IMR-90 (cell line): ENCODE measurements at regions not wholly inside any gene's neighbourhood (a gene's known extent, or its start where the extent isn't known, plus 50 kb on each side); places are given as distances from the start of the nearest gene placed in this dataset.

Source experiments
- ATAC-seq: fragments of 200-7000 bp; cut with Tn5 transposase; 2 replicates; pipeline ENCODE4 v1.9.1; 2020; ENCODE audit warnings: low read depth, mild to moderate bottlenecking, moderate library complexity
- BruUV-seq: library from RNA; stranded (reverse); fragments of 400-500 nt; replicated peaks from 2 replicates; lab custom pipeline; 2021; lab: Mats Ljungman, UMichigan
- CTCF ChIA-PET: fragments of 300-600 bp; formaldehyde crosslinking; extraction: SDS; loops from one replicate; lab custom pipeline; 2021; ENCODE audit warnings: antibody characterized with exemption; lab: Yijun Ruan, JAX
- POLR2A ChIA-PET: fragments of 300-600 bp; sonication (Branson Sonifier 250); formaldehyde crosslinking; loops from one replicate; lab custom pipeline; 2022; ENCODE audit warnings: antibody characterized with exemption; ENCODE audit not compliant: unreplicated experiment; lab: Charles Lee
- DNase-seq: peaks from one replicate; pipeline ENCODE4 v3.0.0; 2013
- H2AFZ ChIP-seq: replicated peaks from 2 replicates; pipeline ENCODE3; 2013; ENCODE audit warnings: low read length, mild to moderate bottlenecking; ENCODE audit not compliant: poor library complexity
- H2AK5ac ChIP-seq: 2 replicates; pipeline ENCODE4 v1.6.1; 2013; ENCODE audit warnings: low read depth, low read length, inconsistent platforms
- H2AK9ac ChIP-seq: replicated peaks from 2 replicates; pipeline ENCODE3; 2013; ENCODE audit warnings: mild to moderate bottlenecking, low read depth, low read length, moderate library complexity; ENCODE audit not compliant: poor library complexity
- H2BK120ac ChIP-seq: 2 replicates; pipeline ENCODE4 v1.6.1; 2013; ENCODE audit warnings: low read depth, low read length, inconsistent platforms
- H2BK15ac ChIP-seq: 3 replicates; pipeline ENCODE4 v1.6.1; 2013; ENCODE audit warnings: low read depth, low read length, inconsistent platforms
- H2BK20ac ChIP-seq: 2 replicates; pipeline ENCODE4 v1.6.1; 2013; ENCODE audit warnings: low read depth, mild to moderate bottlenecking, inconsistent platforms, low read length, moderate library complexity
- H2BK5ac ChIP-seq: 2 replicates; pipeline ENCODE4 v1.6.1; 2013; ENCODE audit warnings: mild to moderate bottlenecking, low read depth, low read length, inconsistent platforms; ENCODE audit not compliant: poor library complexity, severe bottlenecking
- H3K14ac ChIP-seq: replicated peaks from 2 replicates; pipeline ENCODE4 v1.6.1; 2013; ENCODE audit warnings: low read depth, low read length, inconsistent platforms
- H3K18ac ChIP-seq: 2 replicates; pipeline ENCODE4 v1.6.1; 2013; ENCODE audit warnings: low read depth, low read length, control low read depth
- H3K23ac ChIP-seq: 2 replicates; pipeline ENCODE4 v1.6.1; 2013; ENCODE audit warnings: low read depth, low read length, inconsistent platforms
- H3K27ac ChIP-seq: 2 replicates; pipeline ENCODE4 v1.5.1; 2013; ENCODE audit warnings: mild to moderate bottlenecking, control low read depth, low read length; ENCODE audit not compliant: insufficient read depth
- H3K27me3 ChIP-seq: 2 replicates; pipeline ENCODE4 v1.6.1; 2013; ENCODE audit warnings: low read length; ENCODE audit not compliant: control insufficient read depth, insufficient read depth
- H3K36me3 ChIP-seq: 2 replicates; pipeline ENCODE4 v1.6.1; 2013; ENCODE audit warnings: low read length, mixed read lengths; ENCODE audit not compliant: control insufficient read depth, insufficient read depth
- H3K4ac ChIP-seq: 2 replicates; pipeline ENCODE4 v1.6.1; 2013; ENCODE audit warnings: low read depth, low read length, inconsistent platforms
- H3K4me1 ChIP-seq: 2 replicates; pipeline ENCODE4 v1.6.1; 2013; ENCODE audit warnings: low read length, mixed read lengths; ENCODE audit not compliant: control insufficient read depth, insufficient read depth
- H3K4me2 ChIP-seq: 2 replicates; pipeline ENCODE4 v1.6.1; 2013; ENCODE audit warnings: low read depth, mild to moderate bottlenecking, control low read depth, low read length, moderate library complexity
- H3K4me3 ChIP-seq: 2 replicates; pipeline ENCODE4 v1.5.1; 2013; ENCODE audit warnings: low read depth, mild to moderate bottlenecking, control low read depth, low read length, moderate library complexity; ENCODE audit not compliant: insufficient read depth
- H3K56ac ChIP-seq: 2 replicates; pipeline ENCODE4 v1.6.1; 2013; ENCODE audit warnings: low read length, inconsistent platforms; ENCODE audit not compliant: insufficient read depth; ENCODE audit errors: extremely low read depth
- H3K79me1 ChIP-seq, 2 experiments: 2 replicates each; pipeline ENCODE4 v1.6.1; 2013; ENCODE audit warnings: low read length in 2 of 2, inconsistent platforms in 1 of 2, low read depth in 1 of 2
- H3K9ac ChIP-seq: 2 replicates; pipeline ENCODE4 v1.6.1; 2013; ENCODE audit warnings: low read depth, low read length, control low read depth
- H3K9me1 ChIP-seq: 2 replicates; pipeline ENCODE4 v1.6.1; 2013; ENCODE audit warnings: low read length, inconsistent platforms; ENCODE audit not compliant: insufficient read depth
- H3K9me3 ChIP-seq: 2 replicates; pipeline ENCODE4 v1.6.1; 2013; ENCODE audit warnings: low read length; ENCODE audit not compliant: control insufficient read depth, insufficient read depth
- H4K20me1 ChIP-seq: 2 replicates; pipeline ENCODE4 v1.6.1; 2013; ENCODE audit warnings: low read length, inconsistent platforms; ENCODE audit not compliant: insufficient read depth
- H4K5ac ChIP-seq: 2 replicates; pipeline ENCODE4 v1.6.1; 2013; ENCODE audit warnings: mild to moderate bottlenecking, low read depth, low read length, control low read depth
- H4K8ac ChIP-seq, 2 experiments: 2 replicates each; pipeline ENCODE4 v1.6.1; 2013; ENCODE audit warnings: low read depth in 2 of 2, low read length in 2 of 2, control low read depth in 1 of 2, inconsistent platforms in 1 of 2
- H4K91ac ChIP-seq: 2 replicates; pipeline ENCODE4 v1.6.1; 2013; ENCODE audit warnings: low read depth, low read length, inconsistent platforms; ENCODE audit not compliant: insufficient read depth
- BHLHE40 ChIP-seq: fragments of 150-350 bp; IDR thresholded peaks from 2 replicates; pipeline ENCODE4 v1.6.1; 2016; ENCODE audit warnings: mild to moderate bottlenecking, low read depth, low read length
- CEBPB ChIP-seq: IDR thresholded peaks from 2 replicates; pipeline ENCODE4 v1.6.1; 2012; ENCODE audit warnings: low read depth, low read length, improper control_type of control experiment
- CHD1 ChIP-seq: IDR thresholded peaks from 2 replicates; pipeline ENCODE4 v1.6.1; 2012; ENCODE audit warnings: low read depth, low read length, improper control_type of control experiment
- FOS ChIP-seq: fragments of 150-350 bp; IDR thresholded peaks from 2 replicates; pipeline ENCODE4 v1.6.1; 2016; ENCODE audit warnings: low read depth, low read length
- MAFK ChIP-seq: IDR thresholded peaks from 2 replicates; pipeline ENCODE4 v1.6.1; 2012; ENCODE audit warnings: low read depth, low read length, improper control_type of control experiment
- MAZ ChIP-seq: IDR thresholded peaks from 2 replicates; pipeline ENCODE4 v1.6.1; 2012; ENCODE audit warnings: low read depth, mild to moderate bottlenecking, low read length, improper control_type of control experiment, moderate library complexity, borderline replicate concordance
- MXI1 ChIP-seq: IDR thresholded peaks from 2 replicates; pipeline ENCODE4 v1.6.1; 2012; ENCODE audit warnings: low read depth, mild to moderate bottlenecking, low read length, moderate library complexity, borderline replicate concordance
- NFE2L2 ChIP-seq: fragments of 150-350 bp; IDR thresholded peaks from 2 replicates; pipeline ENCODE4 v1.6.1; 2016; ENCODE audit warnings: low read depth, mild to moderate bottlenecking, low read length
- POLR2A ChIP-seq: IDR thresholded peaks from 2 replicates; pipeline ENCODE4 v1.6.1; 2012; ENCODE audit warnings: mild to moderate bottlenecking, low read depth, low read length
- RAD21 ChIP-seq: IDR thresholded peaks from 2 replicates; pipeline ENCODE4 v1.6.1; 2012; ENCODE audit warnings: low read length, improper control_type of control experiment
- RCOR1 ChIP-seq: IDR thresholded peaks from 2 replicates; pipeline ENCODE4 v1.6.1; 2012; ENCODE audit warnings: mild to moderate bottlenecking, low read length, improper control_type of control experiment; ENCODE audit not compliant: insufficient replicate concordance
- RFX5 ChIP-seq: IDR thresholded peaks from 2 replicates; pipeline ENCODE4 v1.8.0; 2012; ENCODE audit warnings: low read depth, mild to moderate bottlenecking, low read length, moderate library complexity
- SMC3 ChIP-seq: fragments of 150-350 bp; IDR thresholded peaks from 2 replicates; pipeline ENCODE4 v1.6.1; 2016; ENCODE audit warnings: low read depth, mild to moderate bottlenecking, antibody characterized with exemption, low read length, moderate library complexity
- WGBS, 2 experiments: methylation state at CpG; one replicate each; pipeline versions ENCODE4 v1.1.5 to v1.1.7; 2013; ENCODE audit warnings: missing lambda C conversion rate in 2 of 2; ENCODE audit not compliant: insufficient read length in 1 of 2; ENCODE audit errors: extremely low coverage in 2 of 2; 5-methylcytosine and 5-hydroxymethylcytosine counted together
- dilution Hi-C: fragments of 300-500 bp; cut with HindIII; formaldehyde crosslinking; loops from one replicate; pipeline ENCODE4 v1.14.3; 2018; ENCODE audit warnings: low sequenced_read_pairs; ENCODE audit not compliant: unreplicated experiment
- in situ Hi-C: fragments of 300-500 bp; cut with MboI; formaldehyde crosslinking; loops from 3 replicates; pipeline ENCODE4 v1.14.3; 2019; ENCODE audit warnings: low sequenced_read_pairs, inconsistent platforms, mixed read lengths
- intact Hi-C: fragments of 100-400 bp; cut with micrococcal nuclease; formaldehyde crosslinking; loops from 2 replicates; pipeline ENCODE4 v1.10.0; 2022
- TF ChIP-seq, protein P1 (sequence below): fragments of 150-350 bp; IDR thresholded peaks from 2 replicates; pipeline ENCODE4 v1.6.1; 2016; ENCODE audit warnings: low read depth, mild to moderate bottlenecking, low read length, moderate library complexity, borderline replicate concordance
- TF ChIP-seq, protein P2 (sequence below): conservative IDR thresholded peaks from 2 replicates; pipeline ENCODE4 v1.5.1; 2012; ENCODE audit warnings: mild to moderate bottlenecking, low read depth, low read length, improper control_type of control experiment
- TF ChIP-seq, protein P3 (sequence below): fragments of 150-350 bp; IDR thresholded peaks from 2 replicates; pipeline ENCODE4 v1.6.1; 2017; ENCODE audit warnings: mild to moderate bottlenecking, antibody characterized with exemption, low read length, low read depth

DNA sequence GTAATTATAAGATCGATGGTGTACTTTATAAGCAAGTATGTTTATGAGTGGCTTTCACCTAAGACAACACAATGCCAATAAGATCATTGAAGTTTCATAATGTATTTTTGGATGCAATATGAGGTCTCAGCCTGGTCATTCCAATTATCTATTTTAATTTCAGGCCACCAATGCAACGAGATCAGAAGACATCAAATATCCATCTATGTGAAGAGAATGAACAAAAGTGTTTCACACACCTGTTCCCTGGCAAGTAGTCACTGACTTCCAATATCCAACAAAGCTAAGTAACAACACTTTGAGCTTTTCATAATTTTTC, 53.6 kb upstream of the TMCO5A start:
- no peak for DNase-seq
- intact Hi-C loops (loop anchor here (1.0 to 10.0 kb wide), 5 partner anchors 116 to 996 kb away; no protein-coding TSS in a partner anchor), dilution Hi-C loops (no loop called here), in situ Hi-C loops (loop anchor here (10.0 to 25.0 kb wide), 6 partner anchors 116 to 1643 kb away; no protein-coding TSS in a partner anchor)
- H4K8ac ChIP-seq = no peak overlapping the region; a peak in 1 of 4 replicates
- H3K9ac ChIP-seq = no peak overlapping the region
- no peaks in the 10 kb centered on the region for H3K36me3 ChIP-seq
- no peak overlapping the region for H4K91ac ChIP-seq
- BruUV-seq = no TSS peak
- H3K9me3 ChIP-seq = no peaks in the 10 kb centered on the region
- WGBS, 2 experiments = no CpG with 5 or more reads among the region's 2 CpGs
- no peak overlapping the region for H3K14ac ChIP-seq
- no peak for ATAC-seq
- no peaks in the 10 kb centered on the region for H3K27me3 ChIP-seq
- H3K56ac ChIP-seq = no peak overlapping the region
- no peak overlapping the region for H2BK120ac ChIP-seq
- H3K4me1 ChIP-seq = peaks cover 12% of the 10 kb centered on the region
- H3K4me3 ChIP-seq = no peak overlapping the region
- no peak overlapping the region for H3K4ac ChIP-seq
- H2AK9ac ChIP-seq = no peak overlapping the region
- no peaks in the 10 kb centered on the region for H3K79me1 ChIP-seq
- H4K5ac ChIP-seq = no peak overlapping the region
- H3K18ac ChIP-seq = no peak overlapping the region
- TF ChIP-seq CEBPB (no peak), NFE2L2 (no peak), POLR2A (no peak), MAFK (no peak), CHD1 (no peak), RAD21 (no peak), RFX5 (no peak), BHLHE40 (no peak), MAZ (no peak), FOS (no peak), SMC3 (no peak), MXI1 (no peak), RCOR1 (no peak)
- TF ChIP-seq, protein P1, sequence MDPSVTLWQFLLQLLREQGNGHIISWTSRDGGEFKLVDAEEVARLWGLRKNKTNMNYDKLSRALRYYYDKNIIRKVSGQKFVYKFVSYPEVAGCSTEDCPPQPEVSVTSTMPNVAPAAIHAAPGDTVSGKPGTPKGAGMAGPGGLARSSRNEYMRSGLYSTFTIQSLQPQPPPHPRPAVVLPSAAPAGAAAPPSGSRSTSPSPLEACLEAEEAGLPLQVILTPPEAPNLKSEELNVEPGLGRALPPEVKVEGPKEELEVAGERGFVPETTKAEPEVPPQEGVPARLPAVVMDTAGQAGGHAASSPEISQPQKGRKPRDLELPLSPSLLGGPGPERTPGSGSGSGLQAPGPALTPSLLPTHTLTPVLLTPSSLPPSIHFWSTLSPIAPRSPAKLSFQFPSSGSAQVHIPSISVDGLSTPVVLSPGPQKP = no peak
- TF ChIP-seq, protein P2, sequence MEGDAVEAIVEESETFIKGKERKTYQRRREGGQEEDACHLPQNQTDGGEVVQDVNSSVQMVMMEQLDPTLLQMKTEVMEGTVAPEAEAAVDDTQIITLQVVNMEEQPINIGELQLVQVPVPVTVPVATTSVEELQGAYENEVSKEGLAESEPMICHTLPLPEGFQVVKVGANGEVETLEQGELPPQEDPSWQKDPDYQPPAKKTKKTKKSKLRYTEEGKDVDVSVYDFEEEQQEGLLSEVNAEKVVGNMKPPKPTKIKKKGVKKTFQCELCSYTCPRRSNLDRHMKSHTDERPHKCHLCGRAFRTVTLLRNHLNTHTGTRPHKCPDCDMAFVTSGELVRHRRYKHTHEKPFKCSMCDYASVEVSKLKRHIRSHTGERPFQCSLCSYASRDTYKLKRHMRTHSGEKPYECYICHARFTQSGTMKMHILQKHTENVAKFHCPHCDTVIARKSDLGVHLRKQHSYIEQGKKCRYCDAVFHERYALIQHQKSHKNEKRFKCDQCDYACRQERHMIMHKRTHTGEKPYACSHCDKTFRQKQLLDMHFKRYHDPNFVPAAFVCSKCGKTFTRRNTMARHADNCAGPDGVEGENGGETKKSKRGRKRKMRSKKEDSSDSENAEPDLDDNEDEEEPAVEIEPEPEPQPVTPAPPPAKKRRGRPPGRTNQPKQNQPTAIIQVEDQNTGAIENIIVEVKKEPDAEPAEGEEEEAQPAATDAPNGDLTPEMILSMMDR = no peak
- TF ChIP-seq, protein P3, sequence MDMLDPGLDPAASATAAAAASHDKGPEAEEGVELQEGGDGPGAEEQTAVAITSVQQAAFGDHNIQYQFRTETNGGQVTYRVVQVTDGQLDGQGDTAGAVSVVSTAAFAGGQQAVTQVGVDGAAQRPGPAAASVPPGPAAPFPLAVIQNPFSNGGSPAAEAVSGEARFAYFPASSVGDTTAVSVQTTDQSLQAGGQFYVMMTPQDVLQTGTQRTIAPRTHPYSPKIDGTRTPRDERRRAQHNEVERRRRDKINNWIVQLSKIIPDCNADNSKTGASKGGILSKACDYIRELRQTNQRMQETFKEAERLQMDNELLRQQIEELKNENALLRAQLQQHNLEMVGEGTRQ = no peak
- ChIA-PET POLR2A (no interaction called here), CTCF (interaction anchor here (0.7 to 1.4 kb wide), 4 partner anchors 10 to 583 kb away, joined by 3 to 4 read pairs (median 3); no protein-coding TSS in a partner anchor)
- H2BK20ac ChIP-seq = no peak overlapping the region
- H2AK5ac ChIP-seq = 0 out of 2 replicates have a peak overlapping the region, but pooled peaks have one; percentile 39
- no peaks in the 10 kb centered on the region for H4K20me1 ChIP-seq
- no peak overlapping the region for H2AFZ ChIP-seq
- no peak overlapping the region for H3K27ac ChIP-seq
- 0 out of 2 replicates have a peak, but pooled peaks cover 6% of the 10 kb centered on the region for H3K9me1 ChIP-seq
- no peak overlapping the region for H2BK5ac ChIP-seq
- no peak overlapping the region for H2BK15ac ChIP-seq
- H3K23ac ChIP-seq = no peak overlapping the region
- H3K4me2 ChIP-seq = no peak overlapping the region
